H1 (cell line): ENCODE measurements at regions not wholly inside any gene's neighbourhood (a gene's known extent, or its start where the extent isn't known, plus 50 kb on each side); places are given as distances from the start of the nearest gene placed in this dataset.
A peak's percentile ranks its signal among the peaks of the same experiment; 100 is the strongest.

Experiments used
- CTCF ChIA-PET: fragments of 300-600 bp; sonication (Branson Sonifier 250); formaldehyde crosslinking; loops from one replicate; lab custom pipeline; 2021; ENCODE audit not compliant: partially characterized antibody; lab: Charles Lee
- POLR2A ChIA-PET: fragments of 300-600 bp; sonication (Branson Sonifier 250); formaldehyde crosslinking; loops from one replicate; lab custom pipeline; 2021; ENCODE audit warnings: inconsistent platforms; ENCODE audit not compliant: partially characterized antibody; lab: Charles Lee
- DNase-seq, 2 experiments: peaks; one replicate each; pipeline versions ENCODE4 v3.0.0 to v3.0.0-alpha.2; 2010 to 2022; ENCODE audit warnings: low spot score in 2 of 2, low read depth in 1 of 2, mixed read lengths in 1 of 2
- FAIRE-seq: peaks from 2 replicates; lab custom pipeline; 2011; peaks lifted over from hg19 to GRCh38; lab: Jason Lieb, UNC
- H2AFZ ChIP-seq: 2 replicates; pipeline ENCODE4 v1.8.1; 2012; ENCODE audit warnings: low read length, inconsistent platforms
- H2AK5ac ChIP-seq: 2 replicates; pipeline ENCODE4 v1.6.1; 2013; ENCODE audit warnings: low read depth, low read length
- H2BK120ac ChIP-seq: replicated peaks from 2 replicates; pipeline ENCODE3; 2013; ENCODE audit warnings: low read depth, low read length, inconsistent platforms
- H2BK12ac ChIP-seq: 2 replicates; pipeline ENCODE4 v1.6.1; 2013; ENCODE audit warnings: low read depth, low read length
- H2BK15ac ChIP-seq: 2 replicates; pipeline ENCODE4 v1.6.1; 2013; ENCODE audit warnings: low read length
- H2BK20ac ChIP-seq: 2 replicates; pipeline ENCODE4 v1.6.1; 2013; ENCODE audit warnings: low read length
- H2BK5ac ChIP-seq: 2 replicates; pipeline ENCODE4 v1.6.1; 2013; ENCODE audit warnings: low read depth, low read length
- H3K14ac ChIP-seq: 2 replicates; pipeline ENCODE4 v1.6.1; 2013; ENCODE audit warnings: inconsistent platforms; ENCODE audit not compliant: insufficient read length
- H3K18ac ChIP-seq: 2 replicates; pipeline ENCODE4 v1.6.1; 2013; ENCODE audit warnings: low read length; ENCODE audit errors: extremely low read depth
- H3K23ac ChIP-seq: 2 replicates; pipeline ENCODE4 v1.6.1; 2013; ENCODE audit warnings: inconsistent platforms; ENCODE audit not compliant: insufficient read length
- H3K23me2 ChIP-seq: 2 replicates; pipeline ENCODE4 v1.6.1; 2013; ENCODE audit warnings: low read depth, low read length
- H3K27ac ChIP-seq: 2 replicates; pipeline ENCODE4 v1.6.1; 2011; ENCODE audit warnings: low read depth, low read length, inconsistent platforms
- H3K27me3 ChIP-seq, 4 experiments: replicated peaks in 1 of 4; 1 replicate in 1 of 4; 2 replicates in 3 of 4; pipeline versions ENCODE4 v1.6.1 to v1.8.1; 2011 to 2013; ENCODE audit warnings: low read length in 3 of 4, mild to moderate bottlenecking in 3 of 4, inconsistent platforms in 2 of 4, mixed read lengths in 2 of 4, moderate library complexity in 1 of 4; ENCODE audit not compliant: control insufficient read depth in 3 of 4, insufficient read depth in 3 of 4; ENCODE audit errors: extremely low read depth in 1 of 4
- H3K36me3 ChIP-seq, 4 experiments: 2 replicates each; pipeline versions ENCODE4 v1.6.1 to v1.8.1; 2011 to 2013; ENCODE audit warnings: mild to moderate bottlenecking in 4 of 4, low read length in 3 of 4, moderate library complexity in 2 of 4, control low read depth in 1 of 4, inconsistent platforms in 1 of 4; ENCODE audit not compliant: insufficient read depth in 4 of 4, control insufficient read depth in 2 of 4
- H3K4ac ChIP-seq: replicated peaks from 2 replicates; pipeline ENCODE3; 2013; ENCODE audit warnings: low read length, low read depth, mixed read lengths, inconsistent platforms; ENCODE audit not compliant: insufficient read length
- H3K4me1 ChIP-seq, 4 experiments: replicated peaks in 1 of 4; 1 replicate in 1 of 4; 2 replicates in 3 of 4; pipeline versions ENCODE4 v1.6.1 to v1.8.1; 2011 to 2013; ENCODE audit warnings: low read length in 3 of 4, inconsistent platforms in 2 of 4, mixed read lengths in 1 of 4; ENCODE audit not compliant: insufficient read depth in 4 of 4, control insufficient read depth in 3 of 4
- H3K4me2 ChIP-seq, 2 experiments: 2 replicates each; pipeline versions ENCODE4 v1.6.1 to v1.8.1; 2011 to 2013; ENCODE audit warnings: low read depth in 2 of 2, low read length in 2 of 2, control low read depth in 1 of 2, inconsistent platforms in 1 of 2, mild to moderate bottlenecking in 1 of 2; ENCODE audit not compliant: insufficient read depth in 1 of 2
- H3K4me3 ChIP-seq, 4 experiments: fragments of 200-600, 300-600 bp in 1 of 4; sonication (generic), shearing (Covaris generic), sonication (Bioruptor Twin) in 1 of 4; 2 replicates each; pipeline versions ENCODE4 v1.5.1 to v1.8.1; 2011 to 2016; ENCODE audit warnings: low read length in 4 of 4, low read depth in 3 of 4, control low read depth in 2 of 4, inconsistent platforms in 2 of 4, mild to moderate bottlenecking in 2 of 4, mixed read lengths in 1 of 4, moderate library complexity in 1 of 4; ENCODE audit not compliant: insufficient read depth in 2 of 4; ENCODE audit errors: extremely low read depth in 1 of 4
- H3K56ac ChIP-seq: replicated peaks from 2 replicates; pipeline ENCODE3; 2013; ENCODE audit warnings: low read depth, mild to moderate bottlenecking, mixed read lengths, low read length, inconsistent platforms; ENCODE audit not compliant: insufficient read length
- H3K79me1 ChIP-seq: 2 replicates; pipeline ENCODE4 v1.6.1; 2013; ENCODE audit warnings: low read depth, low read length, control low read depth
- H3K79me2 ChIP-seq, 2 experiments: 2 replicates each; pipeline versions ENCODE4 v1.6.1 to v1.8.1; 2012 to 2013; ENCODE audit warnings: low read length in 2 of 2, mild to moderate bottlenecking in 2 of 2, inconsistent platforms in 1 of 2; ENCODE audit not compliant: insufficient read depth in 2 of 2, control insufficient read depth in 1 of 2
- H3K9ac ChIP-seq, 4 experiments: replicated peaks in 1 of 4; 1 replicate in 1 of 4; 2 replicates in 3 of 4; pipeline versions ENCODE4 v1.6.1 to v1.8.1; 2011 to 2013; ENCODE audit warnings: low read depth in 3 of 4, low read length in 3 of 4, control low read depth in 2 of 4, mild to moderate bottlenecking in 2 of 4, moderate library complexity in 2 of 4, inconsistent platforms in 1 of 4; ENCODE audit errors: extremely low read depth in 1 of 4
- H3K9me3 ChIP-seq, 2 experiments: 2 replicates each; pipeline versions ENCODE4 v1.6.1 to v1.8.1; 2012 to 2013; ENCODE audit warnings: mild to moderate bottlenecking in 2 of 2, moderate library complexity in 2 of 2, control low read depth in 1 of 2, inconsistent platforms in 1 of 2, low read depth in 1 of 2, low read length in 1 of 2, mixed read lengths in 1 of 2; ENCODE audit not compliant: insufficient read depth in 2 of 2
- H4K20me1 ChIP-seq, 2 experiments: replicated peaks in 1 of 2; 2 replicates each; pipeline versions ENCODE3 to v1.8.1; 2011 to 2013; ENCODE audit warnings: inconsistent platforms in 2 of 2, low read length in 2 of 2, mild to moderate bottlenecking in 1 of 2; ENCODE audit not compliant: insufficient read depth in 2 of 2, control insufficient read depth in 1 of 2
- H4K5ac ChIP-seq: 2 replicates; pipeline ENCODE4 v1.6.1; 2013; ENCODE audit warnings: low read length, low read depth, mixed read lengths, inconsistent platforms; ENCODE audit not compliant: insufficient read length
- H4K8ac ChIP-seq: 2 replicates; pipeline ENCODE4 v1.8.0; 2013; ENCODE audit warnings: mild to moderate bottlenecking, moderate library complexity, low read length, inconsistent platforms; ENCODE audit not compliant: insufficient read depth; ENCODE audit errors: extremely low read depth
- H4K91ac ChIP-seq: replicated peaks from 2 replicates; pipeline ENCODE3; 2013; ENCODE audit warnings: low read length, mixed read lengths, inconsistent platforms; ENCODE audit not compliant: insufficient read length
- BRCA1 ChIP-seq: IDR thresholded peaks from 2 replicates; pipeline ENCODE4 v1.6.1; 2012; ENCODE audit warnings: low read depth, low read length, improper control_type of control experiment
- CTCF ChIP-seq, 3 experiments: IDR thresholded peaks; 1 replicate in 2 of 3; 2 replicates in 1 of 3; pipeline versions ENCODE4 v1.5.1 to v1.6.1; 2011; ENCODE audit warnings: low read length in 3 of 3, mild to moderate bottlenecking in 3 of 3, inconsistent platforms in 2 of 3, low read depth in 1 of 3, moderate library complexity in 1 of 3; ENCODE audit not compliant: insufficient read depth in 1 of 3; ENCODE audit errors: control extremely low read depth in 1 of 3
- JUN ChIP-seq: IDR thresholded peaks from 2 replicates; pipeline ENCODE4 v1.6.1; 2011; ENCODE audit warnings: low read depth, mild to moderate bottlenecking, improper control_type of control experiment, low read length
- NANOG ChIP-seq: IDR thresholded peaks from 2 replicates; pipeline ENCODE4 v1.6.1; 2011; ENCODE audit warnings: low read length, low read depth, mild to moderate bottlenecking, inconsistent platforms; ENCODE audit not compliant: insufficient read depth, poor library complexity, severe bottlenecking
- POLR2AphosphoS5 ChIP-seq: IDR thresholded peaks from 2 replicates; pipeline ENCODE4 v1.6.1; 2011; ENCODE audit warnings: low read depth, low read length
- RBBP5 ChIP-seq: IDR thresholded peaks from 2 replicates; pipeline ENCODE4 v1.7.1; 2012; ENCODE audit warnings: low read depth, mild to moderate bottlenecking, inconsistent platforms, low read length, moderate library complexity, borderline replicate concordance
- WGBS, 2 experiments: shearing (Covaris generic) in 1 of 2; methylation state at CpG; one replicate each; pipeline versions ENCODE4 v1.1.6 to v1.1.7; 2013 to 2015; ENCODE audit warnings: low lambda C conversion rate in 2 of 2, mixed read lengths in 2 of 2, inconsistent platforms in 1 of 2, low coverage in 1 of 2, missing lambda C conversion rate in 1 of 2; ENCODE audit not compliant: insufficient replicate concordance in 2 of 2, insufficient coverage in 1 of 2, insufficient read length in 1 of 2; ENCODE audit errors: extremely low coverage in 1 of 2, missing lambda C conversion rate in 1 of 2; 5-methylcytosine and 5-hydroxymethylcytosine counted together

GRCh38 chr11:123250892-123251656, 56.0 kb upstream of the CLMP start:
- no peak overlapping the region for H3K4me2 ChIP-seq
- H3K79me1 ChIP-seq, result no peaks in the 10 kb centered on the region
- H2AFZ ChIP-seq, result peak overlapping the region; percentile 70; the same call in 1 of the 2 replicates
- H3K9me3 ChIP-seq, result no peaks in the 10 kb centered on the region; a peak in 1 of 4 replicates
- H3K4ac ChIP-seq, result no peak overlapping the region
- DNase-seq (no peak), FAIRE-seq (no peak)
- H2AK5ac ChIP-seq, result no peak overlapping the region
- H3K18ac ChIP-seq, result no peak overlapping the region
- H3K79me2 ChIP-seq, result no peaks in the 10 kb centered on the region
- no peak overlapping the region for H3K23ac ChIP-seq
- H2BK15ac ChIP-seq, result no peak overlapping the region
- TF ChIP-seq NANOG (no peak), CTCF (IDR thresholded peaks at IDR 0.05; ENCODE audit: control extremely low read depth in 1 of 3, insufficient read depth in 1 of 3, low read depth in 1 of 3, low read length in 3 of 3) (no peak), BRCA1 (no peak), JUN (no peak), RBBP5 (no peak), POLR2AphosphoS5 (no peak)
- no peak overlapping the region for H3K56ac ChIP-seq
- 0 out of 2 replicates have a peak overlapping the region, but pooled peaks have one; percentile 4 for H2BK12ac ChIP-seq
- H3K14ac ChIP-seq, result no peak overlapping the region
- no peaks in the 10 kb centered on the region; a peak in 1 of 7 replicates for H3K4me1 ChIP-seq
- H4K8ac ChIP-seq, result no peak overlapping the region
- no peak overlapping the region for H4K5ac ChIP-seq
- no peak overlapping the region for H3K27ac ChIP-seq
- H4K91ac ChIP-seq, result no peak overlapping the region
- no peak overlapping the region for H2BK5ac ChIP-seq
- H3K36me3 ChIP-seq, result no peaks in the 10 kb centered on the region
- POLR2A ChIA-PET, result interaction anchor here (0.6 to 1.5 kb wide), 3 partner anchors 83 to 161 kb away, joined by 3 read pairs; no protein-coding TSS in a partner anchor
- no peaks in the 10 kb centered on the region for H3K23me2 ChIP-seq
- H3K9ac ChIP-seq, result no peak overlapping the region
- 93% methylated on average over 11 of the region's 11 CpGs; no CpG with 5 or more reads in 1 of the 2 experiments for whole genome bisulfite sequencing, 2 experiments
- no peaks in the 10 kb centered on the region for H4K20me1 ChIP-seq
- no peaks in the 10 kb centered on the region for H3K27me3 ChIP-seq
- no peak overlapping the region for H2BK20ac ChIP-seq
- CTCF ChIA-PET, result interaction anchor here (1.1 to 18.3 kb wide), 13 partner anchors 10 to 197 kb away, joined by 3 to 286 read pairs (median 5); no protein-coding TSS in a partner anchor
- H3K4me3 ChIP-seq, result no peak overlapping the region
- H2BK120ac ChIP-seq, result no peak overlapping the region
